Smooth muscle cell (in vitro differentiated cells): ENCODE measurements at regions not wholly inside any gene's neighbourhood (a gene's known extent, or its start where the extent isn't known, plus 50 kb on each side); places are given as distances from the start of the nearest gene placed in this dataset.

Experiments
- DNase-seq: peaks from one replicate; lab custom pipeline; 2025; ENCODE audit not compliant: unreplicated experiment; lab: John Stamatoyannopoulos, UW
- H2AFZ ChIP-seq: fragments of 200-600 bp; sonication (generic); 2 replicates; pipeline ENCODE4 v1.6.0; 2016; ENCODE audit warnings: antibody characterized with exemption, low read depth, mild to moderate bottlenecking
- H3F3A ChIP-seq: fragments of 200-600 bp; sonication (generic); 2 replicates; pipeline ENCODE4 v1.6.0; 2017; ENCODE audit warnings: antibody characterized with exemption, low read depth
- H3K27ac ChIP-seq: fragments of 200-600 bp; sonication (generic); 2 replicates; pipeline ENCODE4 v1.5.1; 2016; ENCODE audit warnings: low read depth, mild to moderate bottlenecking
- H3K27me3 ChIP-seq: fragments of 200-600 bp; sonication (generic); 2 replicates; pipeline ENCODE4 v1.6.1; 2016; ENCODE audit warnings: low read depth, mild to moderate bottlenecking
- H3K36me3 ChIP-seq: fragments of 200-600 bp; sonication (generic); 2 replicates; pipeline ENCODE4 v1.5.1; 2016; ENCODE audit warnings: low read depth
- H3K4me1 ChIP-seq: fragments of 200-600 bp; sonication (generic); 2 replicates; pipeline ENCODE4 v1.5.1; 2016; ENCODE audit warnings: low read depth
- H3K4me2 ChIP-seq: fragments of 200-600 bp; sonication (generic); 2 replicates; pipeline ENCODE4 v1.6.0; 2016; ENCODE audit warnings: mild to moderate bottlenecking
- H3K4me3 ChIP-seq: fragments of 200-600 bp; sonication (generic); 2 replicates; pipeline ENCODE4 v1.5.1; 2016; ENCODE audit warnings: mild to moderate bottlenecking
- H3K79me2 ChIP-seq: fragments of 200-600 bp; sonication (generic); 2 replicates; pipeline ENCODE4 v1.6.0; 2016; ENCODE audit warnings: low read depth, mild to moderate bottlenecking
- H3K9ac ChIP-seq: fragments of 200-600 bp; sonication (generic); 2 replicates; pipeline ENCODE4 v1.6.0; 2016; ENCODE audit warnings: low read depth
- H3K9me3 ChIP-seq: fragments of 200-600 bp; sonication (generic); replicated peaks from 2 replicates; pipeline ENCODE4 v1.5.1; 2016; ENCODE audit warnings: low read depth
- H4K20me1 ChIP-seq: fragments of 200-600 bp; sonication (generic); 2 replicates; pipeline ENCODE4 v1.6.0; 2016; ENCODE audit warnings: low read depth
- CTCF ChIP-seq: fragments of 200-600 bp; sonication (generic); IDR thresholded peaks from 2 replicates; pipeline ENCODE4 v1.5.1; 2017; ENCODE audit warnings: borderline replicate concordance, mild to moderate bottlenecking, antibody characterized with exemption; ENCODE audit not compliant: insufficient read depth, poor library complexity, severe bottlenecking
- WGBS: methylation state at CpG from one replicate; pipeline ENCODE4 v1.1.7; 2016; ENCODE audit warnings: low lambda C conversion rate; 5-methylcytosine and 5-hydroxymethylcytosine counted together

- Histone ChIP-seq H3K4me2 (no peak overlapping the region), H3K9ac (no peak overlapping the region), H3F3A (no peaks in the 10 kb centered on the region), H3K4me1 (no peaks in the 10 kb centered on the region), H3K27me3 (no peaks in the 10 kb centered on the region), H3K36me3 (no peaks in the 10 kb centered on the region), H3K79me2 (no peaks in the 10 kb centered on the region), H3K9me3 (no peaks in the 10 kb centered on the region), H4K20me1 (no peaks in the 10 kb centered on the region), H2AFZ (no peak overlapping the region), H3K4me3 (no peak overlapping the region), H3K27ac (no peak overlapping the region)
- no peak for DNase-seq
- 66% methylated on average over 8 of the region's 8 CpGs for WGBS
- TF ChIP-seq CTCF: no peak
Measured at GRCh38 chr2:18503376-18504228, 56.9 kb downstream of the RDH14 start.

GRCh38 chr2:18502142-18502541, 58.3 kb downstream of the RDH14 start:
- TF ChIP-seq CTCF: no peak
- no peaks in the 10 kb centered on the region for H3K79me2 ChIP-seq
- no peaks in the 10 kb centered on the region for H3K36me3 ChIP-seq
- no peak overlapping the region for H3K9ac ChIP-seq
- H4K20me1 ChIP-seq: no peaks in the 10 kb centered on the region
- H3K27ac ChIP-seq: no peak overlapping the region
- H3K9me3 ChIP-seq: no peaks in the 10 kb centered on the region
- WGBS: 95% methylated on average over 2 of the region's 2 CpGs
- H2AFZ ChIP-seq: no peak overlapping the region
- no peaks in the 10 kb centered on the region for H3K4me1 ChIP-seq
- H3F3A ChIP-seq: no peaks in the 10 kb centered on the region
- no peaks in the 10 kb centered on the region for H3K27me3 ChIP-seq
- no peak overlapping the region for H3K4me2 ChIP-seq
- DNase-seq: no peak
- no peak overlapping the region for H3K4me3 ChIP-seq

GRCh38 chr2:18501729-18502128, 58.7 kb downstream of the RDH14 start:
- H2AFZ ChIP-seq: no peak overlapping the region
- whole genome bisulfite sequencing: 93% methylated on average over 1 of the region's 1 CpG
- H3K9me3 ChIP-seq: no peaks in the 10 kb centered on the region
- no peaks in the 10 kb centered on the region for H3K79me2 ChIP-seq
- no peak overlapping the region for H3K9ac ChIP-seq
- no peaks in the 10 kb centered on the region for H3K4me1 ChIP-seq
- no peak for TF ChIP-seq CTCF
- H4K20me1 ChIP-seq: no peaks in the 10 kb centered on the region
- no peak overlapping the region for H3K27ac ChIP-seq
- H3F3A ChIP-seq: no peaks in the 10 kb centered on the region
- H3K4me2 ChIP-seq: no peak overlapping the region
- DNase-seq: no peak
- no peaks in the 10 kb centered on the region for H3K36me3 ChIP-seq
- H3K4me3 ChIP-seq: no peak overlapping the region
- no peaks in the 10 kb centered on the region for H3K27me3 ChIP-seq

DNA sequence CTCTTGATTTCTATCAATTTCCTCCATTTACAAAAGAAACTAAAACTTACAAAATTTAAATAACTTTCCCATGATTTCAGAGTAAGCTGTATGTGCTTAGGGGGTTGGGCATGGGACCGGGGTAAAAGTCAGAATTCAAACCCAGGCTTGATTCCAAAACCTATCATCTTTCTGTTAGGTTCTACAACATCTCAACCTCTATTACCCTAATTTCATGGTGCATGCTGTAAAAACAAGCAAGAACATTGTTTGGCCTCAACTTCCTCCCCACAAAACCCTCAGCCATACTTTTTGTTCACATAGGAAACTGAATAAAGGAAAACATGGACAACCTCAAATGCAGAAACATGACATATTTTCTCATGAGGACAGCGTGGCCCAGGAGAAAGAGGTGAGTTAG, 59.3 kb downstream of the RDH14 start:
- no peak overlapping the region for H3K4me3 ChIP-seq
- H3F3A ChIP-seq: no peaks in the 10 kb centered on the region
- H3K9me3 ChIP-seq: no peaks in the 10 kb centered on the region
- H3K27me3 ChIP-seq: no peaks in the 10 kb centered on the region
- DNase-seq: no peak
- H3K4me2 ChIP-seq: no peak overlapping the region
- no peaks in the 10 kb centered on the region for H3K36me3 ChIP-seq
- H3K79me2 ChIP-seq: no peaks in the 10 kb centered on the region
- WGBS: 94% methylated on average over 2 of the region's 2 CpGs
- TF ChIP-seq CTCF: no peak
- no peak overlapping the region for H3K27ac ChIP-seq
- H2AFZ ChIP-seq: no peak overlapping the region
- no peaks in the 10 kb centered on the region for H4K20me1 ChIP-seq
- H3K4me1 ChIP-seq: no peaks in the 10 kb centered on the region
- no peak overlapping the region for H3K9ac ChIP-seq
